GM23338 (cell line): ENCODE measurements at regions not wholly inside any gene's neighbourhood (a gene's known extent, or its start where the extent isn't known, plus 50 kb on each side); places are given as distances from the start of the nearest gene placed in this dataset.

Experiments
- ATAC-seq: fragments of 200-7000 bp; cut with Tn5 transposase; 3 replicates; pipeline ENCODE4 v1.9.1; 2020
- DNase-seq: peaks from one replicate; pipeline ENCODE4 v3.0.0-alpha.2; 2015; ENCODE audit warnings: low spot score
- H2AFZ ChIP-seq: fragments of 200-600 bp; sonication (generic); 2 replicates; pipeline ENCODE4 v1.8.0; 2016; ENCODE audit warnings: antibody characterized with exemption, mild to moderate bottlenecking, moderate library complexity
- H3F3A ChIP-seq: fragments of 200-600 bp; sonication (generic); replicated peaks from 2 replicates; pipeline ENCODE4 v1.8.0; 2017; ENCODE audit warnings: antibody characterized with exemption, mixed run types, low read depth
- H3K27ac ChIP-seq: fragments of 200-600 bp; sonication (generic); 2 replicates; pipeline ENCODE4 v1.6.1; 2016; ENCODE audit warnings: low read depth
- H3K27me3 ChIP-seq: fragments of 200-600 bp; sonication (generic); 2 replicates; pipeline ENCODE4 v1.8.0; 2016; ENCODE audit warnings: mild to moderate bottlenecking, mixed run types, moderate library complexity; ENCODE audit not compliant: insufficient read depth
- H3K36me3 ChIP-seq: fragments of 200-600 bp; sonication (generic); 2 replicates; pipeline ENCODE4 v1.8.0; 2016; ENCODE audit warnings: mild to moderate bottlenecking; ENCODE audit not compliant: insufficient read depth
- H3K4me1 ChIP-seq: fragments of 200-600 bp; sonication (generic); 2 replicates; pipeline ENCODE4 v1.8.0; 2016; ENCODE audit warnings: mild to moderate bottlenecking, moderate library complexity; ENCODE audit not compliant: insufficient read depth
- H3K4me2 ChIP-seq: fragments of 200-600 bp; sonication (generic); 2 replicates; pipeline ENCODE4 v1.7.1; 2017; ENCODE audit warnings: mixed run types
- H3K4me3 ChIP-seq: fragments of 200-600 bp; sonication (generic); 2 replicates; pipeline ENCODE4 v1.6.1; 2016; ENCODE audit warnings: mixed run types
- H3K79me2 ChIP-seq: fragments of 200-600 bp; sonication (generic); replicated peaks from 2 replicates; pipeline ENCODE4 v1.8.0; 2017; ENCODE audit warnings: mild to moderate bottlenecking; ENCODE audit not compliant: insufficient read depth
- H3K9me2 ChIP-seq: fragments of 200-600 bp; sonication (generic); 2 replicates; pipeline ENCODE4 v1.8.0; 2017; ENCODE audit not compliant: insufficient read depth
- H4K20me1 ChIP-seq: fragments of 200-600 bp; sonication (generic); replicated peaks from 2 replicates; pipeline ENCODE4 v1.8.0; 2017; ENCODE audit warnings: mild to moderate bottlenecking; ENCODE audit not compliant: insufficient read depth
- H3K27ac Mint-ChIP-seq: 2 replicates; pipeline ENCODE4 v1.8.0; 2020; ENCODE audit warnings: inconsistent platforms, mild to moderate bottlenecking, moderate library complexity, mixed read lengths
- H3K27me3 Mint-ChIP-seq: 3 replicates; pipeline ENCODE4 v1.8.0; 2022; ENCODE audit warnings: low read depth, mild to moderate bottlenecking, moderate library complexity, mixed read lengths, inconsistent platforms; ENCODE audit not compliant: insufficient read depth, poor library complexity
- H3K36me3 Mint-ChIP-seq: 3 replicates; pipeline ENCODE4 v1.8.0; 2021; ENCODE audit warnings: low read depth, mild to moderate bottlenecking, inconsistent platforms, moderate library complexity, mixed read lengths
- H3K4me1 Mint-ChIP-seq: 3 replicates; pipeline ENCODE4 v1.8.0; 2020; ENCODE audit warnings: mild to moderate bottlenecking, inconsistent platforms, mixed read lengths
- H3K4me3 Mint-ChIP-seq: 3 replicates; pipeline ENCODE4 v1.8.0; 2021; ENCODE audit warnings: moderate library complexity, mild to moderate bottlenecking, inconsistent platforms, mixed read lengths
- H3K9me3 Mint-ChIP-seq: 3 replicates; pipeline ENCODE4 v1.8.0; 2020; ENCODE audit warnings: moderate library complexity, mild to moderate bottlenecking, inconsistent platforms, mixed read lengths
- CTCF ChIP-seq, 2 experiments: fragments of 200-600 bp in 1 of 2; sonication (generic) in 1 of 2; conservative IDR thresholded peaks; 2 replicates each; pipeline versions ENCODE4 v1.5.1 to v1.6.1; 2016 to 2017; ENCODE audit warnings: antibody characterized with exemption in 2 of 2, low read depth in 2 of 2, mild to moderate bottlenecking in 2 of 2, moderate library complexity in 1 of 2
- ETS1 ChIP-seq: IDR thresholded peaks from 2 replicates; pipeline ENCODE4 v1.6.1; 2016; ENCODE audit warnings: antibody characterized with exemption
- NANOG ChIP-seq: IDR thresholded peaks from 2 replicates; pipeline ENCODE4 v1.6.1; 2016; ENCODE audit warnings: antibody characterized with exemption, borderline replicate concordance
- STAT1 ChIP-seq: IDR thresholded peaks from one replicate; pipeline ENCODE4 v1.6.1; 2016; ENCODE audit warnings: antibody characterized with exemption; ENCODE audit not compliant: unreplicated experiment
- ZNF331 ChIP-seq: fragments of 250-450 bp; sonication (Bioruptor Pico); IDR thresholded peaks from 2 replicates; pipeline ENCODE4 v1.5.0; 2020; ENCODE audit warnings: low read depth, mild to moderate bottlenecking, moderate library complexity
- TF ChIP-seq, protein P1 (sequence below): fragments of 250-450 bp; sonication (Bioruptor Pico); IDR thresholded peaks from 2 replicates; pipeline ENCODE4 v1.5.0; 2020; ENCODE audit warnings: mild to moderate bottlenecking, moderate library complexity

DNA sequence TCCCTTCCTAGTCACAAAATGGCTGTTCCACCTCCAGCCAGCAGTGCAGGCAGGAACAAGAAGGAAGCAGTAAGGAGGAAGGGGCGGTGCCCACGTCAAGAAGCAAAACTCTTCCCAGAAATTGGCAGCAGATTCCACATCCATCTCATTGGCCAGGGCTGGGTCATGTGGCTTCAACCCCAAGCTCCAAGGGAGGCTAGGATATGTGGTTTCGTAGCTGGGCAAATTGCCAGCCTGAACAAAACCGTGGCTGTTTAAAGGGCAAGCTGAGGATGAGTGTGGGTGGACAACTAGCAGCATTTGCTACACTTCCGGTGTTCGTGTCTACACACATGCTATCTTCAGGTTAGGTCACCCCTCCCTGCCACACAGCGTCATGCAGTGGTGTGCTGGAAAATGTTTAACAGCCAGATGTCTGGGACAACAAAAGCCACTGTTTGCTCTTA lies 92.1 kb upstream of the MAP1B start:
- no peak overlapping the region for H3K4me3 Mint-ChIP-seq
- H3K9me3 Mint-ChIP-seq, result no peaks in the 10 kb centered on the region
- Histone ChIP-seq H3K36me3 (no peaks in the 10 kb centered on the region), H4K20me1 (no peaks in the 10 kb centered on the region), H3K4me1 (no peaks in the 10 kb centered on the region), H3K27ac (no peak overlapping the region), H3K4me2 (no peak overlapping the region), H3K9me2 (no peaks in the 10 kb centered on the region), H3K27me3 (no peaks in the 10 kb centered on the region), H3F3A (no peaks in the 10 kb centered on the region), H3K4me3 (no peak overlapping the region), H3K79me2 (no peaks in the 10 kb centered on the region), H2AFZ (peak overlapping the region; percentile 90)
- no peak for DNase-seq
- peaks cover 14% of the 10 kb centered on the region for H3K4me1 Mint-ChIP-seq
- H3K36me3 Mint-ChIP-seq, result no peaks in the 10 kb centered on the region
- TF ChIP-seq ETS1 (no peak), ZNF331 (CRISPR knock-in tag) (no peak), STAT1 (no peak), CTCF (conservative IDR thresholded peaks at IDR 0.05; ENCODE audit: low read depth in 2 of 2) (no peak), NANOG (no peak)
- TF ChIP-seq, protein P1, sequence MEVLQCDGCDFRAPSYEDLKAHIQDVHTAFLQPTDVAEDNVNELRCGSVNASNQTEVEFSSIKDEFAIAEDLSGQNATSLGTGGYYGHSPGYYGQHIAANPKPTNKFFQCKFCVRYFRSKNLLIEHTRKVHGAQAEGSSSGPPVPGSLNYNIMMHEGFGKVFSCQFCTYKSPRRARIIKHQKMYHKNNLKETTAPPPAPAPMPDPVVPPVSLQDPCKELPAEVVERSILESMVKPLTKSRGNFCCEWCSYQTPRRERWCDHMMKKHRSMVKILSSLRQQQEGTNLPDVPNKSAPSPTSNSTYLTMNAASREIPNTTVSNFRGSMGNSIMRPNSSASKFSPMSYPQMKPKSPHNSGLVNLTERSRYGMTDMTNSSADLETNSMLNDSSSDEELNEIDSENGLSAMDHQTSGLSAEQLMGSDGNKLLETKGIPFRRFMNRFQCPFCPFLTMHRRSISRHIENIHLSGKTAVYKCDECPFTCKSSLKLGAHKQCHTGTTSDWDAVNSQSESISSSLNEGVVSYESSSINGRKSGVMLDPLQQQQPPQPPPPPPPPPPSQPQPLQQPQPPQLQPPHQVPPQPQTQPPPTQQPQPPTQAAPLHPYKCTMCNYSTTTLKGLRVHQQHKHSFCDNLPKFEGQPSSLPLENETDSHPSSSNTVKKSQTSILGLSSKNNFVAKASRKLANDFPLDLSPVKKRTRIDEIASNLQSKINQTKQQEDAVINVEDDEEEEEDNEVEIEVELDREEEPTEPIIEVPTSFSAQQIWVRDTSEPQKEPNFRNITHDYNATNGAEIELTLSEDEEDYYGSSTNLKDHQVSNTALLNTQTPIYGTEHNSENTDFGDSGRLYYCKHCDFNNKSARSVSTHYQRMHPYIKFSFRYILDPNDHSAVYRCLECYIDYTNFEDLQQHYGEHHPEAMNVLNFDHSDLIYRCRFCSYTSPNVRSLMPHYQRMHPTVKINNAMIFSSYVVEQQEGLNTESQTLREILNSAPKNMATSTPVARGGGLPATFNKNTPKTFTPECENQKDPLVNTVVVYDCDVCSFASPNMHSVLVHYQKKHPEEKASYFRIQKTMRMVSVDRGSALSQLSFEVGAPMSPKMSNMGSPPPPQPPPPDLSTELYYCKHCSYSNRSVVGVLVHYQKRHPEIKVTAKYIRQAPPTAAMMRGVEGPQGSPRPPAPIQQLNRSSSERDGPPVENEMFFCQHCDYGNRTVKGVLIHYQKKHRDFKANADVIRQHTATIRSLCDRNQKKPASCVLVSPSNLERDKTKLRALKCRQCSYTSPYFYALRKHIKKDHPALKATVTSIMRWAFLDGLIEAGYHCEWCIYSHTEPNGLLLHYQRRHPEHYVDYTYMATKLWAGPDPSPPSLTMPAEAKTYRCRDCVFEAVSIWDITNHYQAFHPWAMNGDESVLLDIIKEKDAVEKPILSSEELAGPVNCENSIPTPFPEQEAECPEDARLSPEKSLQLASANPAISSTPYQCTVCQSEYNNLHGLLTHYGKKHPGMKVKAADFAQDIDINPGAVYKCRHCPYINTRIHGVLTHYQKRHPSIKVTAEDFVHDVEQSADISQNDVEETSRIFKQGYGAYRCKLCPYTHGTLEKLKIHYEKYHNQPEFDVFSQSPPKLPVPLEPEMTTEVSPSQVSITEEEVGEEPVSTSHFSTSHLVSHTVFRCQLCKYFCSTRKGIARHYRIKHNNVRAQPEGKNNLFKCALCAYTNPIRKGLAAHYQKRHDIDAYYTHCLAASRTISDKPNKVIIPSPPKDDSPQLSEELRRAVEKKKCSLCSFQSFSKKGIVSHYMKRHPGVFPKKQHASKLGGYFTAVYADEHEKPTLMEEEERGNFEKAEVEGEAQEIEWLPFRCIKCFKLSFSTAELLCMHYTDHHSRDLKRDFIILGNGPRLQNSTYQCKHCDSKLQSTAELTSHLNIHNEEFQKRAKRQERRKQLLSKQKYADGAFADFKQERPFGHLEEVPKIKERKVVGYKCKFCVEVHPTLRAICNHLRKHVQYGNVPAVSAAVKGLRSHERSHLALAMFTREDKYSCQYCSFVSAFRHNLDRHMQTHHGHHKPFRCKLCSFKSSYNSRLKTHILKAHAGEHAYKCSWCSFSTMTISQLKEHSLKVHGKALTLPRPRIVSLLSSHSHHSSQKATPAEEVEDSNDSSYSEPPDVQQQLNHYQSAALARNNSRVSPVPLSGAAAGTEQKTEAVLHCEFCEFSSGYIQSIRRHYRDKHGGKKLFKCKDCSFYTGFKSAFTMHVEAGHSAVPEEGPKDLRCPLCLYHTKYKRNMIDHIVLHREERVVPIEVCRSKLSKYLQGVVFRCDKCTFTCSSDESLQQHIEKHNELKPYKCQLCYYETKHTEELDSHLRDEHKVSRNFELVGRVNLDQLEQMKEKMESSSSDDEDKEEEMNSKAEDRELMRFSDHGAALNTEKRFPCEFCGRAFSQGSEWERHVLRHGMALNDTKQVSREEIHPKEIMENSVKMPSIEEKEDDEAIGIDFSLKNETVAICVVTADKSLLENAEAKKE (CRISPR knock-in tag), result no peak
- no peak overlapping the region for H3K27ac Mint-ChIP-seq
- peaks cover 6% of the 10 kb centered on the region for H3K27me3 Mint-ChIP-seq
- ATAC-seq, result no peak
